ENCODE measurements at regions not wholly inside any gene's neighbourhood (a gene's known extent, or its start where the extent isn't known, plus 50 kb on each side); places are given as distances from the start of the nearest gene placed in this dataset.

GRCh38 chr2:13638181-13638580, 921.4 kb downstream of the TRIB2 start:
- Histone ChIP-seq H4K20me1 (ENCODE audit: insufficient read depth, low read length) (no peaks in the 10 kb centered on the region), H3K9me3 (ENCODE audit: insufficient read depth, low read length) (no peaks in the 10 kb centered on the region), H3K79me2 (ENCODE audit: low read length) (no peaks in the 10 kb centered on the region), H3K4me3 (ENCODE audit: low read length) (no peak overlapping the region), H3K27me3 (ENCODE audit: low read depth, low read length) (no peaks in the 10 kb centered on the region), H3K27ac (ENCODE audit: low read length) (no peak overlapping the region), H2AFZ (ENCODE audit: low read depth, low read length) (no peak overlapping the region), H3K36me3 (replicated peaks; ENCODE audit: low read depth, low read length) (no peaks in the 10 kb centered on the region), H3K4me2 (ENCODE audit: low read length) (no peak overlapping the region), H3K4me1 (ENCODE audit: low read length) (no peaks in the 10 kb centered on the region), H3K9ac (ENCODE audit: low read length) (no peak overlapping the region)
- TF ChIP-seq CTCF (IDR thresholded peaks at IDR 0.05; ENCODE audit: low read depth, low read length) (no peak), EZH2phosphoT487 (IDR thresholded peaks at IDR 0.05; ENCODE audit: low read depth) (no peak)

- Histone ChIP-seq H3K79me2 (ENCODE audit: low read length) (no peaks in the 10 kb centered on the region), H3K36me3 (replicated peaks; ENCODE audit: low read depth, low read length) (no peaks in the 10 kb centered on the region), H3K27me3 (ENCODE audit: low read depth, low read length) (no peaks in the 10 kb centered on the region), H3K9me3 (ENCODE audit: insufficient read depth, low read length) (peaks cover 15% of the 10 kb centered on the region; the same call in 1 of the 2 replicates), H3K27ac (ENCODE audit: low read length) (no peak overlapping the region), H3K9ac (ENCODE audit: low read length) (no peak overlapping the region), H3K4me3 (ENCODE audit: low read length) (no peak overlapping the region), H3K4me2 (ENCODE audit: low read length) (no peak overlapping the region), H3K4me1 (ENCODE audit: low read length) (no peaks in the 10 kb centered on the region), H2AFZ (ENCODE audit: low read depth, low read length) (no peak overlapping the region), H4K20me1 (ENCODE audit: insufficient read depth, low read length) (no peaks in the 10 kb centered on the region)
- TF ChIP-seq CTCF (IDR thresholded peaks at IDR 0.05; ENCODE audit: low read depth, low read length): no peak
- no peak for TF ChIP-seq EZH2phosphoT487 (IDR thresholded peaks at IDR 0.05; ENCODE audit: low read depth)
Measured at GRCh38 chr2:13649918-13650317, 933.2 kb downstream of the TRIB2 start.

GRCh38 chr2:13650586-13651180, 933.9 kb downstream of the TRIB2 start:
- TF ChIP-seq EZH2phosphoT487 (IDR thresholded peaks at IDR 0.05; ENCODE audit: low read depth): no peak
- peak; percentile 13; the same call in 1 of the 2 replicates for TF ChIP-seq CTCF (IDR thresholded peaks at IDR 0.05; ENCODE audit: low read depth, low read length)
- no peak overlapping the region for H3K9ac ChIP-seq (ENCODE audit: low read length)
- no peak overlapping the region for H3K4me3 ChIP-seq (ENCODE audit: low read length)
- H3K27me3 ChIP-seq (ENCODE audit: low read depth, low read length): no peaks in the 10 kb centered on the region
- no peaks in the 10 kb centered on the region for H4K20me1 ChIP-seq (ENCODE audit: insufficient read depth, low read length)
- H3K4me2 ChIP-seq (ENCODE audit: low read length): no peak overlapping the region
- H3K27ac ChIP-seq (ENCODE audit: low read length): no peak overlapping the region
- no peaks in the 10 kb centered on the region for H3K36me3 ChIP-seq (replicated peaks; ENCODE audit: low read depth, low read length)
- H3K79me2 ChIP-seq (ENCODE audit: low read length): no peaks in the 10 kb centered on the region
- H3K9me3 ChIP-seq (ENCODE audit: insufficient read depth, low read length): peaks cover 11% of the 10 kb centered on the region; the same call in 1 of the 2 replicates
- no peaks in the 10 kb centered on the region for H3K4me1 ChIP-seq (ENCODE audit: low read length)
- H2AFZ ChIP-seq (ENCODE audit: low read depth, low read length): no peak overlapping the region

GRCh38 chr2:13651684-13652131, 935.0 kb downstream of the TRIB2 start:
- TF ChIP-seq EZH2phosphoT487 (IDR thresholded peaks at IDR 0.05; ENCODE audit: low read depth): no peak
- no peak for TF ChIP-seq CTCF (IDR thresholded peaks at IDR 0.05; ENCODE audit: low read depth, low read length)
- no peak overlapping the region for H3K4me3 ChIP-seq (ENCODE audit: low read length)
- H3K9ac ChIP-seq (ENCODE audit: low read length): no peak overlapping the region
- H3K79me2 ChIP-seq (ENCODE audit: low read length): no peaks in the 10 kb centered on the region
- H3K4me2 ChIP-seq (ENCODE audit: low read length): no peak overlapping the region
- no peaks in the 10 kb centered on the region for H3K4me1 ChIP-seq (ENCODE audit: low read length)
- no peak overlapping the region for H3K27ac ChIP-seq (ENCODE audit: low read length)
- H2AFZ ChIP-seq (ENCODE audit: low read depth, low read length): no peak overlapping the region
- H3K9me3 ChIP-seq (ENCODE audit: insufficient read depth, low read length): peaks cover 8% of the 10 kb centered on the region; the same call in 1 of the 2 replicates
- H4K20me1 ChIP-seq (ENCODE audit: insufficient read depth, low read length): no peaks in the 10 kb centered on the region
- H3K27me3 ChIP-seq (ENCODE audit: low read depth, low read length): no peaks in the 10 kb centered on the region
- no peaks in the 10 kb centered on the region for H3K36me3 ChIP-seq (replicated peaks; ENCODE audit: low read depth, low read length)

Data from OCI-LY3 (cell line).